ENCODE measurements at regions not wholly inside any gene's neighbourhood (a gene's known extent, or its start where the extent isn't known, plus 50 kb on each side); places are given as distances from the start of the nearest gene placed in this dataset.

GRCh38 chr14:25501749-25502148 lies 451.8 kb upstream of the STXBP6 start:
- Histone ChIP-seq H3K4me3 (replicated peaks in 1 of 3; ENCODE audit: insufficient read depth in 1 of 3, low read depth in 2 of 3, low read length in 3 of 3) (no peak overlapping the region), H3K4me1 (ENCODE audit: insufficient read depth, low read length) (no peaks in the 10 kb centered on the region), H3K36me3 (replicated peaks in 1 of 2; ENCODE audit: control insufficient read depth in 1 of 2, insufficient read depth in 2 of 2, low read length in 2 of 2) (no peaks in the 10 kb centered on the region), H3K27ac (ENCODE audit: extremely low read length, insufficient read depth, low read length) (no peak overlapping the region), H3K9ac (ENCODE audit: insufficient read depth, low read depth, low read length) (no peak overlapping the region), H3K9me3 (ENCODE audit: low read length) (peaks cover 92% of the 10 kb centered on the region), H3K79me2 (ENCODE audit: insufficient read depth, low read length) (no peaks in the 10 kb centered on the region), H2AFZ (ENCODE audit: low read length) (no peak overlapping the region), H4K20me1 (ENCODE audit: insufficient read depth, low read length) (no peaks in the 10 kb centered on the region), H3K4me2 (ENCODE audit: low read depth, low read length) (no peak overlapping the region), H3K27me3 (ENCODE audit: control insufficient read depth in 1 of 2, insufficient read depth in 2 of 2, low read length in 2 of 2) (no peaks in the 10 kb centered on the region)
- BruUV-seq (replicated peaks): no TSS peak
- no peak for FAIRE-seq
- ChIA-PET POLR2A (no interaction called here), CTCF (ENCODE audit: low intra/inter-chr PET ratio, low total read pairs) (no interaction called here)
- WGBS (ENCODE audit: low lambda C conversion rate): 20% methylated on average over 6 of the region's 6 CpGs
- ATAC-seq: no peak
- in situ Hi-C loops (cut with HindIII; ENCODE audit: extremely low pct_ligation_motif_present, low pct_unique_long_range_greater_than_20kb): no loop called here
- intact Hi-C loops (cut with micrococcal nuclease; ENCODE audit: unreplicated experiment): no loop called here
- DNase-seq (ENCODE audit: low spot score): no peak
- TF ChIP-seq GMEB1 (CRISPR knock-in tag; IDR thresholded peaks at IDR 0.05; ENCODE audit: borderline replicate concordance): no peak
- TF ChIP-seq ZNF232 (CRISPR knock-in tag; IDR thresholded peaks at IDR 0.05; ENCODE audit: borderline replicate concordance): no peak
- TF ChIP-seq RXRA (CRISPR knock-in tag; IDR thresholded peaks at IDR 0.05): no peak
- TF ChIP-seq ZNF143 (CRISPR knock-in tag; IDR thresholded peaks at IDR 0.05): no peak
- TF ChIP-seq ZNF691 (CRISPR knock-in tag; IDR thresholded peaks at IDR 0.05; ENCODE audit: borderline replicate concordance, low read depth): no peak
- TF ChIP-seq STAT6 (CRISPR knock-in tag; IDR thresholded peaks at IDR 0.05; ENCODE audit: borderline replicate concordance): no peak
- TF ChIP-seq EED (CRISPR knock-in tag; IDR thresholded peaks at IDR 0.05): no peak
- TF ChIP-seq RFX3 (CRISPR knock-in tag; IDR thresholded peaks at IDR 0.05): no peak
- no peak for TF ChIP-seq MIXL1 (CRISPR knock-in tag; IDR thresholded peaks at IDR 0.05)
- no peak for TF ChIP-seq CEBPZ (IDR thresholded peaks at IDR 0.05; ENCODE audit: low read length)
- TF ChIP-seq ZNF256 (CRISPR knock-in tag; conservative IDR thresholded peaks at IDR 0.05): no peak
- no peak for TF ChIP-seq KLF15 (CRISPR knock-in tag; IDR thresholded peaks at IDR 0.05; ENCODE audit: borderline replicate concordance)
- TF ChIP-seq ZGPAT (CRISPR knock-in tag; IDR thresholded peaks at IDR 0.05): no peak
- no peak for TF ChIP-seq NFE2 (CRISPR knock-in tag; IDR thresholded peaks at IDR 0.05)
- no peak for TF ChIP-seq RORA (CRISPR knock-in tag; IDR thresholded peaks at IDR 0.05)
- TF ChIP-seq SMAD1 (CRISPR knock-in tag; IDR thresholded peaks at IDR 0.05; ENCODE audit: borderline replicate concordance, low read depth): no peak

Data from HepG2 (cell line).